SU-DHL-6 (cell line): ENCODE measurements at regions not wholly inside any gene's neighbourhood (a gene's known extent, or its start where the extent isn't known, plus 50 kb on each side); places are given as distances from the start of the nearest gene placed in this dataset.

Experiments
- H2AFZ ChIP-seq: fragments of 200-600 bp; sonication (generic); 2 replicates; pipeline ENCODE4 v1.6.1; 2014; ENCODE audit warnings: low read depth, mild to moderate bottlenecking, moderate library complexity, mixed read lengths, antibody characterized with exemption, low read length; ENCODE audit not compliant: severe bottlenecking
- H3F3A ChIP-seq: fragments of 200-600 bp; shearing (Covaris generic); 2 replicates; pipeline ENCODE4 v1.6.0; 2016; ENCODE audit warnings: antibody characterized with exemption, mild to moderate bottlenecking; ENCODE audit not compliant: insufficient read depth
- H3K27ac ChIP-seq: fragments of 200-600 bp; sonication (generic); 2 replicates; pipeline ENCODE4 v1.5.1; 2016; ENCODE audit warnings: low read depth, mild to moderate bottlenecking, low read length, moderate library complexity, mixed read lengths
- H3K27me3 ChIP-seq: fragments of 200-600 bp; sonication (generic), shearing (Covaris generic); 2 replicates; pipeline ENCODE4 v1.6.0; 2014; ENCODE audit warnings: mild to moderate bottlenecking, low read length
- H3K36me3 ChIP-seq: fragments of 200-600 bp; sonication (generic); 2 replicates; pipeline ENCODE4 v1.6.1; 2014; ENCODE audit warnings: mild to moderate bottlenecking, low read length, mixed read lengths
- H3K4me2 ChIP-seq: fragments of 300-600, 200-600 bp; shearing (Covaris generic), sonication (generic); 2 replicates; pipeline ENCODE4 v1.6.0; 2014; ENCODE audit warnings: low read length, low read depth, mild to moderate bottlenecking; ENCODE audit not compliant: poor library complexity, severe bottlenecking
- H3K4me3 ChIP-seq: fragments of 200-600 bp; sonication (generic); 2 replicates; pipeline ENCODE4 v1.5.1; 2014; ENCODE audit warnings: antibody characterized with exemption, low read length, mild to moderate bottlenecking, mixed read lengths; ENCODE audit not compliant: insufficient read depth, poor library complexity, severe bottlenecking
- H3K79me2 ChIP-seq: fragments of 200-600 bp; sonication (generic); 2 replicates; pipeline ENCODE4 v1.6.1; 2014; ENCODE audit warnings: mild to moderate bottlenecking, low read length, moderate library complexity; ENCODE audit not compliant: insufficient read depth
- H3K9ac ChIP-seq: fragments of 200-600 bp; sonication (generic); 2 replicates; pipeline ENCODE4 v1.7.0; 2014; ENCODE audit warnings: mild to moderate bottlenecking, low read length
- H3K9me2 ChIP-seq: fragments of 200-600 bp; sonication (generic); replicated peaks from 2 replicates; pipeline ENCODE4 v1.6.1; 2014; ENCODE audit warnings: low read length; ENCODE audit not compliant: insufficient read depth
- H3K9me3 ChIP-seq: fragments of 200-600 bp; sonication (generic); 2 replicates; pipeline ENCODE4 v1.6.1; 2014; ENCODE audit warnings: low read length, mixed read lengths; ENCODE audit not compliant: insufficient read depth
- H4K20me1 ChIP-seq: fragments of 200-600 bp; sonication (generic); 2 replicates; pipeline ENCODE4 v1.6.1; 2014; ENCODE audit warnings: low read depth, mild to moderate bottlenecking, antibody characterized with exemption, low read length, moderate library complexity, mixed read lengths
- CTCF ChIP-seq: fragments of 200-600 bp; sonication (generic); IDR thresholded peaks from one replicate; pipeline ENCODE4 v1.5.1; 2017; ENCODE audit warnings: antibody characterized with exemption, mild to moderate bottlenecking, low read length, moderate library complexity; ENCODE audit not compliant: insufficient read depth, poor library complexity, severe bottlenecking
- EZH2phosphoT487 ChIP-seq: fragments of 200-600 bp; sonication (generic), shearing (Covaris generic); conservative IDR thresholded peaks from 2 replicates; pipeline ENCODE4 v1.6.1; 2018; ENCODE audit warnings: mild to moderate bottlenecking, antibody characterized with exemption, low read length, moderate library complexity, mixed read lengths

- no peak overlapping the region for H3K9ac ChIP-seq
- H3K27me3 ChIP-seq = no peaks in the 10 kb centered on the region
- no peak overlapping the region for H2AFZ ChIP-seq
- no peaks in the 10 kb centered on the region for H3K9me2 ChIP-seq
- no peak overlapping the region for H3K4me2 ChIP-seq
- no peak overlapping the region for H3K27ac ChIP-seq
- H3F3A ChIP-seq = no peaks in the 10 kb centered on the region
- no peaks in the 10 kb centered on the region for H4K20me1 ChIP-seq
- H3K4me3 ChIP-seq = no peak overlapping the region
- no peaks in the 10 kb centered on the region for H3K9me3 ChIP-seq
- H3K79me2 ChIP-seq = no peaks in the 10 kb centered on the region
- H3K36me3 ChIP-seq = no peaks in the 10 kb centered on the region
- TF ChIP-seq CTCF = no peak
- TF ChIP-seq EZH2phosphoT487 = no peak
Measured at GRCh38 chr2:12244070-12244469, 472.7 kb upstream of the TRIB2 start.

GRCh38 chr2:12251121-12251520 is 465.6 kb upstream of the TRIB2 start:
- Histone ChIP-seq H4K20me1 (no peaks in the 10 kb centered on the region), H3K36me3 (no peaks in the 10 kb centered on the region), H3K27ac (no peak overlapping the region), H3K9me3 (no peaks in the 10 kb centered on the region), H3K9me2 (no peaks in the 10 kb centered on the region), H2AFZ (no peak overlapping the region), H3K79me2 (no peaks in the 10 kb centered on the region), H3K4me2 (no peak overlapping the region), H3K27me3 (no peaks in the 10 kb centered on the region), H3K9ac (no peak overlapping the region), H3F3A (no peaks in the 10 kb centered on the region), H3K4me3 (no peak overlapping the region)
- no peak for TF ChIP-seq CTCF
- no peak for TF ChIP-seq EZH2phosphoT487

- Histone ChIP-seq H3K36me3 (no peaks in the 10 kb centered on the region), H3K9me3 (no peaks in the 10 kb centered on the region), H4K20me1 (no peaks in the 10 kb centered on the region), H3K9me2 (no peaks in the 10 kb centered on the region), H3K79me2 (no peaks in the 10 kb centered on the region), H3K4me3 (no peak overlapping the region), H3K27ac (no peak overlapping the region), H3F3A (no peaks in the 10 kb centered on the region), H2AFZ (no peak overlapping the region), H3K4me2 (no peak overlapping the region), H3K27me3 (no peaks in the 10 kb centered on the region), H3K9ac (no peak overlapping the region)
- no peak for TF ChIP-seq CTCF
- no peak for TF ChIP-seq EZH2phosphoT487
Measured at GRCh38 chr2:12251749-12252148, 465.0 kb upstream of the TRIB2 start.

GRCh38 chr2:12253167-12253778 is 463.5 kb upstream of the TRIB2 start:
- TF ChIP-seq CTCF (no peak), EZH2phosphoT487 (no peak)
- no peaks in the 10 kb centered on the region for H3K79me2 ChIP-seq
- no peak overlapping the region for H3K9ac ChIP-seq
- no peak overlapping the region for H3K27ac ChIP-seq
- H3K9me2 ChIP-seq = no peaks in the 10 kb centered on the region
- H3K27me3 ChIP-seq = no peaks in the 10 kb centered on the region
- H2AFZ ChIP-seq = no peak overlapping the region
- no peaks in the 10 kb centered on the region for H3F3A ChIP-seq
- no peaks in the 10 kb centered on the region for H3K36me3 ChIP-seq
- no peak overlapping the region for H3K4me3 ChIP-seq
- no peaks in the 10 kb centered on the region for H4K20me1 ChIP-seq
- no peaks in the 10 kb centered on the region for H3K9me3 ChIP-seq
- no peak overlapping the region for H3K4me2 ChIP-seq
